H1 (cell line): ENCODE measurements at regions not wholly inside any gene's neighbourhood (a gene's known extent, or its start where the extent isn't known, plus 50 kb on each side); places are given as distances from the start of the nearest gene placed in this dataset.

Experiments
- CTCF ChIA-PET: fragments of 300-600 bp; sonication (Branson Sonifier 250); formaldehyde crosslinking; loops from one replicate; lab custom pipeline; 2021; ENCODE audit not compliant: partially characterized antibody; lab: Charles Lee
- POLR2A ChIA-PET: fragments of 300-600 bp; sonication (Branson Sonifier 250); formaldehyde crosslinking; loops from one replicate; lab custom pipeline; 2021; ENCODE audit warnings: inconsistent platforms; ENCODE audit not compliant: partially characterized antibody; lab: Charles Lee
- DNase-seq, 2 experiments: peaks; one replicate each; pipeline versions ENCODE4 v3.0.0 to v3.0.0-alpha.2; 2010 to 2022; ENCODE audit warnings: low spot score in 2 of 2, low read depth in 1 of 2, mixed read lengths in 1 of 2
- FAIRE-seq: peaks from 2 replicates; lab custom pipeline; 2011; peaks lifted over from hg19 to GRCh38; lab: Jason Lieb, UNC
- H2AFZ ChIP-seq: 2 replicates; pipeline ENCODE4 v1.8.1; 2012; ENCODE audit warnings: low read length, inconsistent platforms
- H2AK5ac ChIP-seq: 2 replicates; pipeline ENCODE4 v1.6.1; 2013; ENCODE audit warnings: low read depth, low read length
- H2BK120ac ChIP-seq: replicated peaks from 2 replicates; pipeline ENCODE3; 2013; ENCODE audit warnings: low read depth, low read length, inconsistent platforms
- H2BK12ac ChIP-seq: 2 replicates; pipeline ENCODE4 v1.6.1; 2013; ENCODE audit warnings: low read depth, low read length
- H2BK15ac ChIP-seq: 2 replicates; pipeline ENCODE4 v1.6.1; 2013; ENCODE audit warnings: low read length
- H2BK20ac ChIP-seq: 2 replicates; pipeline ENCODE4 v1.6.1; 2013; ENCODE audit warnings: low read length
- H2BK5ac ChIP-seq: 2 replicates; pipeline ENCODE4 v1.6.1; 2013; ENCODE audit warnings: low read depth, low read length
- H3K14ac ChIP-seq: 2 replicates; pipeline ENCODE4 v1.6.1; 2013; ENCODE audit warnings: inconsistent platforms; ENCODE audit not compliant: insufficient read length
- H3K18ac ChIP-seq: 2 replicates; pipeline ENCODE4 v1.6.1; 2013; ENCODE audit warnings: low read length; ENCODE audit errors: extremely low read depth
- H3K23ac ChIP-seq: 2 replicates; pipeline ENCODE4 v1.6.1; 2013; ENCODE audit warnings: inconsistent platforms; ENCODE audit not compliant: insufficient read length
- H3K23me2 ChIP-seq: 2 replicates; pipeline ENCODE4 v1.6.1; 2013; ENCODE audit warnings: low read depth, low read length
- H3K27ac ChIP-seq: 2 replicates; pipeline ENCODE4 v1.6.1; 2011; ENCODE audit warnings: low read depth, low read length, inconsistent platforms
- H3K27me3 ChIP-seq, 4 experiments: replicated peaks in 1 of 4; 1 replicate in 1 of 4; 2 replicates in 3 of 4; pipeline versions ENCODE4 v1.6.1 to v1.8.1; 2011 to 2013; ENCODE audit warnings: low read length in 3 of 4, mild to moderate bottlenecking in 3 of 4, inconsistent platforms in 2 of 4, mixed read lengths in 2 of 4, moderate library complexity in 1 of 4; ENCODE audit not compliant: control insufficient read depth in 3 of 4, insufficient read depth in 3 of 4; ENCODE audit errors: extremely low read depth in 1 of 4
- H3K36me3 ChIP-seq, 4 experiments: 2 replicates each; pipeline versions ENCODE4 v1.6.1 to v1.8.1; 2011 to 2013; ENCODE audit warnings: mild to moderate bottlenecking in 4 of 4, low read length in 3 of 4, moderate library complexity in 2 of 4, control low read depth in 1 of 4, inconsistent platforms in 1 of 4; ENCODE audit not compliant: insufficient read depth in 4 of 4, control insufficient read depth in 2 of 4
- H3K4ac ChIP-seq: replicated peaks from 2 replicates; pipeline ENCODE3; 2013; ENCODE audit warnings: low read length, low read depth, mixed read lengths, inconsistent platforms; ENCODE audit not compliant: insufficient read length
- H3K4me1 ChIP-seq, 4 experiments: replicated peaks in 1 of 4; 1 replicate in 1 of 4; 2 replicates in 3 of 4; pipeline versions ENCODE4 v1.6.1 to v1.8.1; 2011 to 2013; ENCODE audit warnings: low read length in 3 of 4, inconsistent platforms in 2 of 4, mixed read lengths in 1 of 4; ENCODE audit not compliant: insufficient read depth in 4 of 4, control insufficient read depth in 3 of 4
- H3K4me2 ChIP-seq, 2 experiments: 2 replicates each; pipeline versions ENCODE4 v1.6.1 to v1.8.1; 2011 to 2013; ENCODE audit warnings: low read depth in 2 of 2, low read length in 2 of 2, control low read depth in 1 of 2, inconsistent platforms in 1 of 2, mild to moderate bottlenecking in 1 of 2; ENCODE audit not compliant: insufficient read depth in 1 of 2
- H3K4me3 ChIP-seq, 4 experiments: fragments of 200-600, 300-600 bp in 1 of 4; sonication (generic), shearing (Covaris generic), sonication (Bioruptor Twin) in 1 of 4; 2 replicates each; pipeline versions ENCODE4 v1.5.1 to v1.8.1; 2011 to 2016; ENCODE audit warnings: low read length in 4 of 4, low read depth in 3 of 4, control low read depth in 2 of 4, inconsistent platforms in 2 of 4, mild to moderate bottlenecking in 2 of 4, mixed read lengths in 1 of 4, moderate library complexity in 1 of 4; ENCODE audit not compliant: insufficient read depth in 2 of 4; ENCODE audit errors: extremely low read depth in 1 of 4
- H3K56ac ChIP-seq: replicated peaks from 2 replicates; pipeline ENCODE3; 2013; ENCODE audit warnings: low read depth, mild to moderate bottlenecking, mixed read lengths, low read length, inconsistent platforms; ENCODE audit not compliant: insufficient read length
- H3K79me1 ChIP-seq: 2 replicates; pipeline ENCODE4 v1.6.1; 2013; ENCODE audit warnings: low read depth, low read length, control low read depth
- H3K79me2 ChIP-seq, 2 experiments: 2 replicates each; pipeline versions ENCODE4 v1.6.1 to v1.8.1; 2012 to 2013; ENCODE audit warnings: low read length in 2 of 2, mild to moderate bottlenecking in 2 of 2, inconsistent platforms in 1 of 2; ENCODE audit not compliant: insufficient read depth in 2 of 2, control insufficient read depth in 1 of 2
- H3K9ac ChIP-seq, 4 experiments: replicated peaks in 1 of 4; 1 replicate in 1 of 4; 2 replicates in 3 of 4; pipeline versions ENCODE4 v1.6.1 to v1.8.1; 2011 to 2013; ENCODE audit warnings: low read depth in 3 of 4, low read length in 3 of 4, control low read depth in 2 of 4, mild to moderate bottlenecking in 2 of 4, moderate library complexity in 2 of 4, inconsistent platforms in 1 of 4; ENCODE audit errors: extremely low read depth in 1 of 4
- H3K9me3 ChIP-seq, 2 experiments: 2 replicates each; pipeline versions ENCODE4 v1.6.1 to v1.8.1; 2012 to 2013; ENCODE audit warnings: mild to moderate bottlenecking in 2 of 2, moderate library complexity in 2 of 2, control low read depth in 1 of 2, inconsistent platforms in 1 of 2, low read depth in 1 of 2, low read length in 1 of 2, mixed read lengths in 1 of 2; ENCODE audit not compliant: insufficient read depth in 2 of 2
- H4K20me1 ChIP-seq, 2 experiments: replicated peaks in 1 of 2; 2 replicates each; pipeline versions ENCODE3 to v1.8.1; 2011 to 2013; ENCODE audit warnings: inconsistent platforms in 2 of 2, low read length in 2 of 2, mild to moderate bottlenecking in 1 of 2; ENCODE audit not compliant: insufficient read depth in 2 of 2, control insufficient read depth in 1 of 2
- H4K5ac ChIP-seq: 2 replicates; pipeline ENCODE4 v1.6.1; 2013; ENCODE audit warnings: low read length, low read depth, mixed read lengths, inconsistent platforms; ENCODE audit not compliant: insufficient read length
- H4K8ac ChIP-seq: 2 replicates; pipeline ENCODE4 v1.8.0; 2013; ENCODE audit warnings: mild to moderate bottlenecking, moderate library complexity, low read length, inconsistent platforms; ENCODE audit not compliant: insufficient read depth; ENCODE audit errors: extremely low read depth
- H4K91ac ChIP-seq: replicated peaks from 2 replicates; pipeline ENCODE3; 2013; ENCODE audit warnings: low read length, mixed read lengths, inconsistent platforms; ENCODE audit not compliant: insufficient read length
- ASH2L ChIP-seq: fragments of 200-600, 300-600 bp; sonication (generic); IDR thresholded peaks from one replicate; pipeline ENCODE4 v1.7.1; 2017; ENCODE audit warnings: low read length
- BRCA1 ChIP-seq: IDR thresholded peaks from 2 replicates; pipeline ENCODE4 v1.6.1; 2012; ENCODE audit warnings: low read depth, low read length, improper control_type of control experiment
- HDAC2 ChIP-seq, 2 experiments: fragments of 300-600 bp in 1 of 2; sonication (generic) in 1 of 2; IDR thresholded peaks; 2 replicates each; pipeline ENCODE4 v1.6.1; 2011 to 2012; ENCODE audit warnings: low read depth in 2 of 2, low read length in 2 of 2, mild to moderate bottlenecking in 2 of 2, moderate library complexity in 2 of 2, borderline replicate concordance in 1 of 2, inconsistent platforms in 1 of 2
- JUND ChIP-seq: IDR thresholded peaks from 2 replicates; pipeline ENCODE4 v1.6.1; 2011; ENCODE audit warnings: mild to moderate bottlenecking, improper control_type of control experiment, low read length
- PHF8 ChIP-seq: fragments of 200-600 bp; sonication (generic); conservative IDR thresholded peaks from 2 replicates; pipeline ENCODE4 v1.7.1; 2012; ENCODE audit warnings: low read depth, mild to moderate bottlenecking, inconsistent platforms, low read length, moderate library complexity
- POLR2A ChIP-seq, 2 experiments: IDR thresholded peaks; 1 replicate in 1 of 2; 2 replicates in 1 of 2; pipeline ENCODE4 v1.6.1; 2011; ENCODE audit warnings: low read depth in 2 of 2, low read length in 2 of 2, mild to moderate bottlenecking in 2 of 2; ENCODE audit errors: control extremely low read depth in 1 of 2
- SIN3A ChIP-seq, 2 experiments: IDR thresholded peaks in 1 of 2; conservative IDR thresholded peaks in 1 of 2; 2 replicates each; pipeline ENCODE4 v1.6.1; 2011 to 2012; ENCODE audit warnings: low read length in 2 of 2, improper control_type of control experiment in 1 of 2, low read depth in 1 of 2, mild to moderate bottlenecking in 1 of 2
- TAF7 ChIP-seq: optimal IDR thresholded peaks from 2 replicates; pipeline ENCODE3; 2011; ENCODE audit warnings: low read depth, mild to moderate bottlenecking, inconsistent platforms, low read length, moderate library complexity, borderline replicate concordance
- TEAD4 ChIP-seq: IDR thresholded peaks from 2 replicates; pipeline ENCODE4 v1.6.1; 2012; ENCODE audit warnings: low read depth, low read length, inconsistent platforms, mixed read lengths
- WGBS, 2 experiments: shearing (Covaris generic) in 1 of 2; methylation state at CpG; one replicate each; pipeline versions ENCODE4 v1.1.6 to v1.1.7; 2013 to 2015; ENCODE audit warnings: low lambda C conversion rate in 2 of 2, mixed read lengths in 2 of 2, inconsistent platforms in 1 of 2, low coverage in 1 of 2, missing lambda C conversion rate in 1 of 2; ENCODE audit not compliant: insufficient replicate concordance in 2 of 2, insufficient coverage in 1 of 2, insufficient read length in 1 of 2; ENCODE audit errors: extremely low coverage in 1 of 2, missing lambda C conversion rate in 1 of 2; 5-methylcytosine and 5-hydroxymethylcytosine counted together

DNA sequence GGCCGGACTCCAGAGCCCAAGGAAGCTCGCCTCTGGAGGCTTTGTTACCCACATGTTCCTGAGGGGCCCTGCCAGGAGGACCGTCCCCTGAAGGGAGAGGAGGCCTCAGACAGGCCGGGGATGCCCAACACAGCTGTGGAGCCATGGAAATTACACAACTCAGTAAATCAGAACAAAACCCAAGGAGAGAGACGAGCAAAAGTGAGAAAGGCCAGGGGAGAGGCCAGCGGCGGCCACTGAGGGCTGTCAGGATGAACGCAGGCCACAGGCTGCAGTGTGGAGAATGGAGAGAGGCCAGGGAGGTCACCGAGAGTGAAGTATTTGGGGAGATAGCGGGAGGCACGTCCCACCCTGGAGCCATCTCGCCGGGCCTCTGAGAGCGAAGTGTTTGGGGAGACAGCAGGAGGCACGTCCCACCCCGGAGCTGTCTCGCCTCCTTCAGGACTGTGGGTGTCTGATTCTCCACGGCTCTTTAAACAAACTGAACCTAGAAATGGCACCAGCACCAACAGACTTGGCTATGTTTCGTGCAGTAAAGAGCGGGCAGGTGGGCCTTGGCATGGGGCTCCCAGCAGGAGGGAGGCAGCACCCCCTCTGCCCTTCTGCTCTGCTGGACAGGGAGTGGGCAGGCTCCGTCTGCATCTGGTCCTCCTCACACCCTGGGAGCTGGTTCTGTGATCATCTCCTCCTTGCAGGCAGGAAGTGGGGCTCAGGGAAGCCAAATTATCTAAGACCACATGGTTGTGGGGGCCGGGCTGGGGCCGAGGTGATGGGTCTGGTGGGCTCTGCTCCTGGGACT is 91.0 kb downstream of the YTHDF1 start:
- WGBS, 2 experiments, result 88% methylated on average over 21 of the region's 23 CpGs; no CpG with 5 or more reads in 1 of the 2 experiments

More for the DNA sequence above, 91.0 kb downstream of the YTHDF1 start:
- H2BK5ac ChIP-seq, result no peak overlapping the region
- H3K23ac ChIP-seq, result no peak overlapping the region
- H2BK15ac ChIP-seq, result no peak overlapping the region
- H3K79me1 ChIP-seq, result no peaks in the 10 kb centered on the region
- H3K9me3 ChIP-seq, result no peaks in the 10 kb centered on the region; a peak in 1 of 4 replicates
- H3K23me2 ChIP-seq, result no peaks in the 10 kb centered on the region
- no peak for TF ChIP-seq BRCA1
- TF ChIP-seq POLR2A (IDR thresholded peaks at IDR 0.05; ENCODE audit: control extremely low read depth in 1 of 2, low read depth in 2 of 2, low read length in 2 of 2), result no peak
- TF ChIP-seq HDAC2 (IDR thresholded peaks at IDR 0.05; ENCODE audit: borderline replicate concordance in 1 of 2, low read depth in 2 of 2, low read length in 2 of 2), result no peak
- TF ChIP-seq JUND, result no peak
- TF ChIP-seq SIN3A (conservative IDR thresholded peaks at IDR 0.05 in 1 of 2, IDR thresholded peaks at IDR 0.05 in 1 of 2; ENCODE audit: low read depth in 1 of 2, low read length in 2 of 2), result no peak
- no peak for TF ChIP-seq ASH2L
- TF ChIP-seq TAF7, result no peak
- TF ChIP-seq TEAD4, result no peak
- no peak for TF ChIP-seq PHF8
- DNase-seq, result no peak
- H3K27me3 ChIP-seq, result no peaks in the 10 kb centered on the region; a peak in 2 of 7 replicates
- POLR2A ChIA-PET, result interaction anchor here (0.7 kb wide), 1 partner anchor 998 kb away, joined by 3 read pairs; no protein-coding TSS in a partner anchor
- H4K5ac ChIP-seq, result no peak overlapping the region
- H2BK120ac ChIP-seq, result no peak overlapping the region
- no peak overlapping the region for H3K9ac ChIP-seq
- H3K4me3 ChIP-seq, result no peak overlapping the region
- H3K4me1 ChIP-seq, result peaks cover 0 to 2% (median 2%) of the 10 kb centered on the region in 4 experiments; a peak in 4 of 7 replicates
- H2BK20ac ChIP-seq, result no peak overlapping the region
- no peak overlapping the region for H4K8ac ChIP-seq
- CTCF ChIA-PET, result interaction anchor here (0.6 to 1.0 kb wide), 3 partner anchors 9 to 73 kb away, joined by 3 read pairs; no protein-coding TSS in a partner anchor
- H3K79me2 ChIP-seq, result no peaks in the 10 kb centered on the region
- no peak overlapping the region for H3K4me2 ChIP-seq
- H4K20me1 ChIP-seq, result peaks cover 0 to 3% of the 10 kb centered on the region in 2 experiments
- no peak overlapping the region for H2AFZ ChIP-seq
- H2AK5ac ChIP-seq, result no peak overlapping the region
- no peak overlapping the region; the same call in 1 of the 2 replicates for H2BK12ac ChIP-seq
- no peak overlapping the region for H4K91ac ChIP-seq
- H3K56ac ChIP-seq, result no peak overlapping the region
- no peak overlapping the region for H3K14ac ChIP-seq
- H3K18ac ChIP-seq, result no peak overlapping the region
- H3K36me3 ChIP-seq, result no peaks in the 10 kb centered on the region
- no peak overlapping the region for H3K4ac ChIP-seq
- FAIRE-seq, result no peak
- no peak overlapping the region for H3K27ac ChIP-seq
